ENCODE measurements at regions not wholly inside any gene's neighbourhood (a gene's known extent, or its start where the extent isn't known, plus 50 kb on each side); places are given as distances from the start of the nearest gene placed in this dataset.

DNA sequence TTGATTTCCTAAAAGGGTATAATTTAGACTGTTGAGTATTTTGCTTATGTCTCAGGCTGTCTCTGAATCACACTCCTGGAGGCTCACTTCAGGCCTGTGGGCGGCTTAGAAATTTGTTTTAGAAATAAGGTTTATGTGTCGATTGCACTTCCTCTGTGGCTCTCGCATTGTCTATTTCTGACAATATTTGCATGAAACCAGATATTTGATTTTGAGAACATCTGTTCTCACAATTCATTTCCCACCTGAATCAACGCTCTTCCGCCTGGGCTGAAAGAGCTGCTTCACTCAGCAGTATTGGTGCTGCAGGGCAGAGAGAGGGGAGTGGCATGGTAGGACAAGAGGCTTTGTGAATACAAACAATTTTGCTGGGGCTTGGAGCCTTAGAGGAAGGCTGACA, 262.0 kb downstream of the ADRA2A start:
- Histone ChIP-seq H2BK120ac (replicated peaks; ENCODE audit: low read depth, low read length) (no peak overlapping the region), H2BK5ac (ENCODE audit: low read depth, low read length) (no peak overlapping the region), H3K4me1 (replicated peaks in 1 of 4; ENCODE audit: control insufficient read depth in 3 of 4, insufficient read depth in 4 of 4, low read length in 3 of 4) (no peaks in the 10 kb centered on the region), H2AFZ (ENCODE audit: low read length) (no peak overlapping the region), H3K36me3 (ENCODE audit: control insufficient read depth in 2 of 4, insufficient read depth in 4 of 4, low read length in 3 of 4) (no peaks in the 10 kb centered on the region), H3K79me2 (ENCODE audit: control insufficient read depth in 1 of 2, insufficient read depth in 2 of 2, low read length in 2 of 2) (no peaks in the 10 kb centered on the region), H3K56ac (replicated peaks; ENCODE audit: insufficient read length, low read depth, low read length) (no peak overlapping the region), H2BK12ac (ENCODE audit: low read depth, low read length) (no peak overlapping the region), H2BK15ac (ENCODE audit: low read length) (no peak overlapping the region), H3K4me3 (ENCODE audit: extremely low read depth in 1 of 4, insufficient read depth in 2 of 4, low read depth in 3 of 4, low read length in 4 of 4) (no peak overlapping the region), H3K9ac (replicated peaks in 1 of 4; ENCODE audit: extremely low read depth in 1 of 4, low read depth in 3 of 4, low read length in 3 of 4) (no peak overlapping the region), H3K18ac (ENCODE audit: extremely low read depth, low read length) (no peak overlapping the region), H3K9me3 (ENCODE audit: insufficient read depth in 2 of 2, low read depth in 1 of 2, low read length in 1 of 2) (peaks cover 17 to 31% of the 10 kb centered on the region in 2 experiments), H3K14ac (ENCODE audit: insufficient read length) (no peak overlapping the region), H3K27me3 (replicated peaks in 1 of 4; ENCODE audit: control insufficient read depth in 3 of 4, extremely low read depth in 1 of 4, insufficient read depth in 3 of 4, low read length in 3 of 4) (no peaks in the 10 kb centered on the region), H3K27ac (ENCODE audit: low read depth, low read length) (no peak overlapping the region), H2AK5ac (ENCODE audit: low read depth, low read length) (no peak overlapping the region), H3K4ac (replicated peaks; ENCODE audit: insufficient read length, low read depth, low read length) (no peak overlapping the region), H4K8ac (ENCODE audit: extremely low read depth, insufficient read depth, low read length) (no peak overlapping the region), H3K23me2 (ENCODE audit: low read depth, low read length) (no peaks in the 10 kb centered on the region), H4K5ac (ENCODE audit: insufficient read length, low read depth, low read length) (no peak overlapping the region), H3K79me1 (ENCODE audit: low read depth, low read length) (no peaks in the 10 kb centered on the region), H3K4me2 (ENCODE audit: insufficient read depth in 1 of 2, low read depth in 2 of 2, low read length in 2 of 2) (no peak overlapping the region), H4K91ac (replicated peaks; ENCODE audit: insufficient read length, low read length) (no peak overlapping the region), H3K23ac (ENCODE audit: insufficient read length) (no peak overlapping the region), H2BK20ac (ENCODE audit: low read length) (no peak overlapping the region), H4K20me1 (replicated peaks in 1 of 2; ENCODE audit: control insufficient read depth in 1 of 2, insufficient read depth in 2 of 2, low read length in 2 of 2) (no peaks in the 10 kb centered on the region)
- ChIA-PET CTCF (ENCODE audit: partially characterized antibody) (interaction anchor here (1.5 kb wide), 1 partner anchor 263 kb away, joined by 4 read pairs; no protein-coding TSS in a partner anchor), POLR2A (ENCODE audit: partially characterized antibody) (no interaction called here)
- no peak for DNase-seq (ENCODE audit: low read depth in 1 of 2, low spot score in 2 of 2)
- no peak for FAIRE-seq
- WGBS, 2 experiments (ENCODE audit: extremely low coverage in 1 of 2, insufficient coverage in 1 of 2, insufficient read length in 1 of 2, insufficient replicate concordance in 2 of 2, low coverage in 1 of 2, low lambda C conversion rate in 2 of 2, missing lambda C conversion rate in 1 of 2): 94% methylated on average over 5 of the region's 5 CpGs; no CpG with 5 or more reads in 1 of the 2 experiments
- no peak for TF ChIP-seq TBP (IDR thresholded peaks at IDR 0.05; ENCODE audit: low read depth, low read length)

All from H1 (cell line).